ENCODE measurements at regions not wholly inside any gene's neighbourhood (a gene's known extent, or its start where the extent isn't known, plus 50 kb on each side); places are given as distances from the start of the nearest gene placed in this dataset.

DNA sequence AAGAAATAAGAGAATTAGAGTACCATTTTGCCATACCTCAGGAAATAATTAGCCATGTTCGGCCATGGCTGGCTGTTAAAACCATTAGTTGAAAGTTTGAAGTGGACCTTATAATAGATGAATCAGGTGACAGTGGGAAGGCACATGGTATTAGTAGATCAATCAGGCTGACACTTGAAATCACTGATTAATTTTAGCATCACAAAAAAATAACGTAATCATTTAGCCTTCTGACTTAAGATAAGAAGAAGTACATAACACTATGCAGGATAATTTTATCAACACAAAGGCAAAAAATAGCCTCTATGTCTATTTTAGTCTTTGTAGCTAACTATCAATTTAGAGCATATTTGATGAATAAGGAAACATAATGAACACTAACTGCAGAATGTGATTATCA lies 615.5 kb downstream of the PCDH17 start:
- CTCF ChIA-PET: no interaction called here
- Histone ChIP-seq H3K36me3 (ENCODE audit: control insufficient read depth in 2 of 2, insufficient read depth in 1 of 2, low read length in 2 of 2) (no peaks in the 10 kb centered on the region), H3K9me3 (ENCODE audit: control insufficient read depth, insufficient read depth, low read depth, low read length) (no peaks in the 10 kb centered on the region), H3K4me1 (ENCODE audit: control insufficient read depth, insufficient read depth, low read length) (no peaks in the 10 kb centered on the region), H3K27ac (ENCODE audit: extremely low read depth, low read depth, low read length) (no peak overlapping the region), H3K4me3 (ENCODE audit: low read depth, low read length) (no peak overlapping the region)
- no peak for TF ChIP-seq ZNF629 (tag by site-specific recombination; IDR thresholded peaks at IDR 0.05)
- TF ChIP-seq KLF16 (tag by site-specific recombination; IDR thresholded peaks at IDR 0.05): no peak
- TF ChIP-seq ZNF660 (tag by site-specific recombination; IDR thresholded peaks at IDR 0.05): no peak
- TF ChIP-seq ZNF214 (tag by site-specific recombination; IDR thresholded peaks at IDR 0.05; ENCODE audit: borderline replicate concordance): no peak
- TF ChIP-seq ZNF704 (tag by site-specific recombination; IDR thresholded peaks at IDR 0.05): no peak
- TF ChIP-seq, protein P1, sequence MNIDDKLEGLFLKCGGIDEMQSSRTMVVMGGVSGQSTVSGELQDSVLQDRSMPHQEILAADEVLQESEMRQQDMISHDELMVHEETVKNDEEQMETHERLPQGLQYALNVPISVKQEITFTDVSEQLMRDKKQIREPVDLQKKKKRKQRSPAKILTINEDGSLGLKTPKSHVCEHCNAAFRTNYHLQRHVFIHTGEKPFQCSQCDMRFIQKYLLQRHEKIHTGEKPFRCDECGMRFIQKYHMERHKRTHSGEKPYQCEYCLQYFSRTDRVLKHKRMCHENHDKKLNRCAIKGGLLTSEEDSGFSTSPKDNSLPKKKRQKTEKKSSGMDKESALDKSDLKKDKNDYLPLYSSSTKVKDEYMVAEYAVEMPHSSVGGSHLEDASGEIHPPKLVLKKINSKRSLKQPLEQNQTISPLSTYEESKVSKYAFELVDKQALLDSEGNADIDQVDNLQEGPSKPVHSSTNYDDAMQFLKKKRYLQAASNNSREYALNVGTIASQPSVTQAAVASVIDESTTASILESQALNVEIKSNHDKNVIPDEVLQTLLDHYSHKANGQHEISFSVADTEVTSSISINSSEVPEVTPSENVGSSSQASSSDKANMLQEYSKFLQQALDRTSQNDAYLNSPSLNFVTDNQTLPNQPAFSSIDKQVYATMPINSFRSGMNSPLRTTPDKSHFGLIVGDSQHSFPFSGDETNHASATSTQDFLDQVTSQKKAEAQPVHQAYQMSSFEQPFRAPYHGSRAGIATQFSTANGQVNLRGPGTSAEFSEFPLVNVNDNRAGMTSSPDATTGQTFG (tag by site-specific recombination; IDR thresholded peaks at IDR 0.05; ENCODE audit: borderline replicate concordance): no peak
- POLR2A ChIA-PET: no interaction called here

GRCh38 chr13:58254943-58255342 lies 623.4 kb downstream of the PCDH17 start:
- no peak overlapping the region for H3K4me3 ChIP-seq (ENCODE audit: low read depth, low read length)
- no peaks in the 10 kb centered on the region for H3K4me1 ChIP-seq (ENCODE audit: control insufficient read depth, insufficient read depth, low read length)
- no peaks in the 10 kb centered on the region for H3K9me3 ChIP-seq (ENCODE audit: control insufficient read depth, insufficient read depth, low read depth, low read length)
- TF ChIP-seq ZNF274 (IDR thresholded peaks at IDR 0.05; ENCODE audit: low read length) (no peak), ZNF274 (tag by site-specific recombination; IDR thresholded peaks at IDR 0.05; ENCODE audit: borderline replicate concordance) (no peak)
- ChIA-PET CTCF (no interaction called here), POLR2A (no interaction called here)
- H3K27ac ChIP-seq (ENCODE audit: extremely low read depth, low read depth, low read length): no peak overlapping the region
- H3K36me3 ChIP-seq (ENCODE audit: control insufficient read depth in 2 of 2, insufficient read depth in 1 of 2, low read length in 2 of 2): no peaks in the 10 kb centered on the region

- ChIA-PET CTCF (no interaction called here), POLR2A (no interaction called here)
- Histone ChIP-seq H3K4me3 (ENCODE audit: low read depth, low read length) (no peak overlapping the region), H3K9me3 (ENCODE audit: control insufficient read depth, insufficient read depth, low read depth, low read length) (no peaks in the 10 kb centered on the region), H3K27ac (ENCODE audit: extremely low read depth, low read depth, low read length) (no peak overlapping the region), H3K4me1 (ENCODE audit: control insufficient read depth, insufficient read depth, low read length) (no peaks in the 10 kb centered on the region), H3K36me3 (ENCODE audit: control insufficient read depth in 2 of 2, insufficient read depth in 1 of 2, low read length in 2 of 2) (no peaks in the 10 kb centered on the region)
- TF ChIP-seq ZNF112 (tag by site-specific recombination; IDR thresholded peaks at IDR 0.05): no peak
- TF ChIP-seq, protein P2, sequence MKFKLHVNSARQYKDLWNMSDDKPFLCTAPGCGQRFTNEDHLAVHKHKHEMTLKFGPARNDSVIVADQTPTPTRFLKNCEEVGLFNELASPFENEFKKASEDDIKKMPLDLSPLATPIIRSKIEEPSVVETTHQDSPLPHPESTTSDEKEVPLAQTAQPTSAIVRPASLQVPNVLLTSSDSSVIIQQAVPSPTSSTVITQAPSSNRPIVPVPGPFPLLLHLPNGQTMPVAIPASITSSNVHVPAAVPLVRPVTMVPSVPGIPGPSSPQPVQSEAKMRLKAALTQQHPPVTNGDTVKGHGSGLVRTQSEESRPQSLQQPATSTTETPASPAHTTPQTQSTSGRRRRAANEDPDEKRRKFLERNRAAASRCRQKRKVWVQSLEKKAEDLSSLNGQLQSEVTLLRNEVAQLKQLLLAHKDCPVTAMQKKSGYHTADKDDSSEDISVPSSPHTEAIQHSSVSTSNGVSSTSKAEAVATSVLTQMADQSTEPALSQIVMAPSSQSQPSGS (tag by site-specific recombination; IDR thresholded peaks at IDR 0.05; ENCODE audit: low read depth): no peak
- no peak for TF ChIP-seq ZNF624 (tag by site-specific recombination; IDR thresholded peaks at IDR 0.05)
- TF ChIP-seq ZNF529 (tag by site-specific recombination; IDR thresholded peaks at IDR 0.05; ENCODE audit: insufficient replicate concordance): no peak
- TF ChIP-seq PRDM1 (tag by site-specific recombination; IDR thresholded peaks at IDR 0.05): no peak
- TF ChIP-seq ZNF549 (tag by site-specific recombination; IDR thresholded peaks at IDR 0.05): no peak
- no peak for TF ChIP-seq ZNF23 (tag by site-specific recombination; IDR thresholded peaks at IDR 0.05; ENCODE audit: borderline replicate concordance)
- TF ChIP-seq ZSCAN23 (tag by site-specific recombination; IDR thresholded peaks at IDR 0.05): no peak
Observed at GRCh38 chr13:58266271-58266670, 634.7 kb downstream of the PCDH17 start.

Data from HEK293 (cell line).